CD14-positive monocyte (primary cell): ENCODE measurements at regions not wholly inside any gene's neighbourhood (a gene's known extent, or its start where the extent isn't known, plus 50 kb on each side); places are given as distances from the start of the nearest gene placed in this dataset.

Source experiments
- DNase-seq, 3 donors: peaks; one replicate each; pipeline ENCODE4 v3.0.0-alpha.2; 2011 to 2022
- H2AFZ ChIP-seq: 2 replicates; pipeline ENCODE4 v1.6.0; 2012; ENCODE audit warnings: mild to moderate bottlenecking, low read depth, low read length, inconsistent platforms; ENCODE audit not compliant: insufficient read depth, poor library complexity, severe bottlenecking
- H3K27ac ChIP-seq, 2 donors: 1 replicate in 1 of 2; 2 replicates in 1 of 2; pipeline ENCODE4 v1.5.1; 2012 to 2013; ENCODE audit warnings: low read length in 2 of 2, control low read depth in 1 of 2, inconsistent platforms in 1 of 2, low read depth in 1 of 2, mild to moderate bottlenecking in 1 of 2
- H3K27me3 ChIP-seq, 2 donors: one replicate each; pipeline versions ENCODE4 v1.6.0 to v1.6.1; 2011 to 2013; ENCODE audit warnings: low read length in 2 of 2; ENCODE audit not compliant: control insufficient read depth in 2 of 2, insufficient read depth in 2 of 2
- H3K36me3 ChIP-seq, 2 donors: replicated peaks in 1 of 2; 1 replicate in 1 of 2; 2 replicates in 1 of 2; pipeline versions ENCODE4 v1.5.1 to v1.6.1; 2012 to 2013; ENCODE audit warnings: low read length in 2 of 2, control low read depth in 1 of 2, inconsistent platforms in 1 of 2, mild to moderate bottlenecking in 1 of 2; ENCODE audit not compliant: insufficient read depth in 2 of 2, control insufficient read depth in 1 of 2
- H3K4me1 ChIP-seq, 2 donors: 1 replicate in 1 of 2; 2 replicates in 1 of 2; pipeline versions ENCODE4 v1.5.1 to v1.6.1; 2012 to 2013; ENCODE audit warnings: low read length in 2 of 2, control low read depth in 1 of 2, inconsistent platforms in 1 of 2, mild to moderate bottlenecking in 1 of 2, moderate library complexity in 1 of 2; ENCODE audit not compliant: insufficient read depth in 2 of 2, control insufficient read depth in 1 of 2
- H3K4me2 ChIP-seq: replicated peaks from 2 replicates; pipeline ENCODE3; 2012; ENCODE audit warnings: low read length, moderate library complexity, mild to moderate bottlenecking; ENCODE audit not compliant: poor library complexity, severe bottlenecking; ENCODE audit errors: extremely low read depth
- H3K4me3 ChIP-seq, 3 experiments: fragments of 200-600 bp in 1 of 3; sonication (generic) in 1 of 3; replicated peaks in 1 of 3; 1 replicate in 2 of 3; 2 replicates in 1 of 3; pipeline ENCODE4 v1.5.1; 2011 to 2013; ENCODE audit warnings: low read length in 3 of 3, mild to moderate bottlenecking in 3 of 3, control low read depth in 2 of 3, low read depth in 2 of 3, inconsistent platforms in 1 of 3, moderate library complexity in 1 of 3
- H3K79me2 ChIP-seq: 2 replicates; pipeline ENCODE4 v1.6.0; 2012; ENCODE audit warnings: mild to moderate bottlenecking, control low read depth, inconsistent platforms, low read length, moderate library complexity; ENCODE audit not compliant: insufficient read depth
- H3K9ac ChIP-seq: 2 replicates; pipeline ENCODE4 v1.6.0; 2017; ENCODE audit warnings: low read length, mild to moderate bottlenecking; ENCODE audit not compliant: insufficient read depth, poor library complexity, severe bottlenecking
- H3K9me3 ChIP-seq, 2 donors: replicated peaks in 1 of 2; 1 replicate in 1 of 2; 2 replicates in 1 of 2; pipeline versions ENCODE4 v1.5.1 to v1.6.1; 2012 to 2013; ENCODE audit warnings: low read length in 2 of 2, control low read depth in 1 of 2; ENCODE audit not compliant: control insufficient read depth in 1 of 2, insufficient read depth in 1 of 2
- H4K20me1 ChIP-seq: 2 replicates; pipeline ENCODE4 v1.6.0; 2012; ENCODE audit warnings: mild to moderate bottlenecking, low read length, control low read depth, moderate library complexity; ENCODE audit not compliant: insufficient read depth
- H3K27ac Mint-ChIP-seq, 7 donors: one replicate each; pipeline ENCODE4 v1.8.0; 2020; ENCODE audit warnings: mild to moderate bottlenecking in 7 of 7, mixed read lengths in 7 of 7, moderate library complexity in 6 of 7, inconsistent platforms in 2 of 7
- H3K27me3 Mint-ChIP-seq, 3 donors: one replicate each; pipeline ENCODE4 v1.8.0; 2021 to 2022; ENCODE audit warnings: low read depth in 3 of 3, mild to moderate bottlenecking in 3 of 3, mixed read lengths in 3 of 3, moderate library complexity in 3 of 3, inconsistent platforms in 1 of 3
- H3K36me3 Mint-ChIP-seq, 2 donors: one replicate each; pipeline ENCODE4 v1.8.0; 2020; ENCODE audit warnings: mixed read lengths in 2 of 2, inconsistent platforms in 1 of 2, mild to moderate bottlenecking in 1 of 2
- H3K4me1 Mint-ChIP-seq: one replicate; pipeline ENCODE4 v1.8.0; 2020; ENCODE audit warnings: mild to moderate bottlenecking, mixed read lengths
- H3K4me3 Mint-ChIP-seq, 2 donors: one replicate each; pipeline ENCODE4 v1.8.0; 2020; ENCODE audit warnings: mild to moderate bottlenecking in 2 of 2, mixed read lengths in 2 of 2, moderate library complexity in 1 of 2
- H3K9me3 Mint-ChIP-seq, 7 donors: one replicate each; pipeline ENCODE4 v1.8.0; 2020 to 2022; ENCODE audit warnings: mixed read lengths in 7 of 7, mild to moderate bottlenecking in 6 of 7, moderate library complexity in 6 of 7, inconsistent platforms in 2 of 7
- CTCF ChIP-seq: fragments of 200-600 bp; IDR thresholded peaks from one replicate; pipeline ENCODE4 v1.8.0; 2022; ENCODE audit warnings: antibody characterized with exemption, mild to moderate bottlenecking
- WGBS: methylation state at CpG from one replicate; pipeline ENCODE4 v1.1.5; 2013; ENCODE audit warnings: missing lambda C conversion rate; ENCODE audit not compliant: insufficient coverage; 5-methylcytosine and 5-hydroxymethylcytosine counted together
- intact Hi-C, 2 donors: fragments of 100-400 bp; cut with micrococcal nuclease; formaldehyde crosslinking; loops; one replicate each; pipeline versions ENCODE4 v1.15.0 to v1.15.1; 2023

GRCh38 chr3:177777699-177778098, 580.4 kb upstream of the TBL1XR1 start:
- no peak overlapping the region for H3K4me3 Mint-ChIP-seq
- Histone ChIP-seq H3K27me3 (no peaks in the 10 kb centered on the region), H3K4me1 (peaks cover 40 to 51% of the 10 kb centered on the region in 2 donors), H4K20me1 (no peaks in the 10 kb centered on the region), H3K4me2 (no peak overlapping the region), H3K4me3 (no peak overlapping the region), H2AFZ (no peak overlapping the region), H3K9ac (no peak overlapping the region), H3K27ac (no peak overlapping the region), H3K9me3 (no peaks in the 10 kb centered on the region), H3K36me3 (no peaks in the 10 kb centered on the region), H3K79me2 (no peaks in the 10 kb centered on the region)
- H3K9me3 Mint-ChIP-seq: peaks cover 0 to 3% (median 0%) of the 10 kb centered on the region in 7 donors
- H3K36me3 Mint-ChIP-seq: no peaks in the 10 kb centered on the region
- H3K27me3 Mint-ChIP-seq: peaks cover 0 to 3% (median 0%) of the 10 kb centered on the region in 3 donors
- peak; percentile 68 for TF ChIP-seq CTCF
- peak overlapping the region in 1 of 7 donors; percentile 40 for H3K27ac Mint-ChIP-seq
- peak; percentile 30 to 42 (median 41) for DNase-seq
- intact Hi-C loops: loop anchor here in 1 of 2 donors (10.0 kb wide), 1 partner anchor 413 kb away; no protein-coding TSS in a partner anchor
- 100% methylated on average over 1 of the region's 1 CpG for WGBS
- peaks cover 58% of the 10 kb centered on the region for H3K4me1 Mint-ChIP-seq

DNA sequence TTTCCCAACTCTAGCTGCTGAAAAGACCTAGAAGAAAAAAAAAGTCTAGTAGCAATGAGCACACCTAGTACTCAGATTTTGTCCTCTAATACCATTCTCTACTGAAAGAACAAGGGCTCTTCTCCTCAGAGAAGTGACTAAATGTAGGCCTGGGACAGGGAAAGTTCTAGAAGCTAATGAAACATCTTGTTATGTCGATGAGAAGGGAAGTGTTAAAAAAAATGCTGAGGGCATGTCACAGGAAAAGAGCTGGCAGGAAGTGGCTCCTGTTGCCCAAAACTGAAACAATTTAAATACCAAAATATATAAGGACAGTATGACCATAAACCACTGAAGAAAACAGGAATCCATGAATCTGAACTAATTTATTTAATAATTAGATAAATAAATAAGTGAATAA, 581.4 kb upstream of the TBL1XR1 start:
- H3K4me3 Mint-ChIP-seq: peak overlapping the region in 1 of 2 donors; percentile 37
- no peaks in the 10 kb centered on the region for H3K36me3 ChIP-seq
- H3K4me1 Mint-ChIP-seq: peaks cover 49% of the 10 kb centered on the region
- intact Hi-C loops: loop anchor here in 1 of 2 donors (10.0 kb wide), 1 partner anchor 414 kb away; no protein-coding TSS in a partner anchor
- peaks cover 33 to 41% of the 10 kb centered on the region in 2 donors for H3K4me1 ChIP-seq
- H3K4me3 ChIP-seq: no peak overlapping the region
- no CpG with 5 or more reads among the region's 1 CpG for whole genome bisulfite sequencing
- H3K9me3 Mint-ChIP-seq: peaks cover 0 to 3% (median 0%) of the 10 kb centered on the region in 7 donors
- H4K20me1 ChIP-seq: no peaks in the 10 kb centered on the region
- no peak for TF ChIP-seq CTCF
- peaks cover 0 to 3% (median 0%) of the 10 kb centered on the region in 3 donors for H3K27me3 Mint-ChIP-seq
- no peaks in the 10 kb centered on the region for H3K9me3 ChIP-seq
- H3K36me3 Mint-ChIP-seq: no peaks in the 10 kb centered on the region
- H3K79me2 ChIP-seq: no peaks in the 10 kb centered on the region
- no peak overlapping the region for H3K9ac ChIP-seq
- peak overlapping the region in 2 of 7 donors; percentile 15 to 81 for H3K27ac Mint-ChIP-seq
- peak overlapping the region; percentile 38 for H3K4me2 ChIP-seq
- DNase-seq: peak in 1 of 3 donors; percentile 18
- H3K27me3 ChIP-seq: no peaks in the 10 kb centered on the region
- no peak overlapping the region for H2AFZ ChIP-seq
- peak overlapping the region in 1 of 2 donors; percentile 43 for H3K27ac ChIP-seq
